IMR-90 (cell line): ENCODE measurements at regions not wholly inside any gene's neighbourhood (a gene's known extent, or its start where the extent isn't known, plus 50 kb on each side); places are given as distances from the start of the nearest gene placed in this dataset.

Experiments used
- BHLHE40 ChIP-seq: fragments of 150-350 bp; IDR thresholded peaks from 2 replicates; pipeline ENCODE4 v1.6.1; 2016; ENCODE audit warnings: mild to moderate bottlenecking, low read depth, low read length
- CTCF ChIP-seq: conservative IDR thresholded peaks from 2 replicates; pipeline ENCODE4 v1.5.1; 2012; ENCODE audit warnings: mild to moderate bottlenecking, low read depth, low read length, improper control_type of control experiment
- MXI1 ChIP-seq: IDR thresholded peaks from 2 replicates; pipeline ENCODE4 v1.6.1; 2012; ENCODE audit warnings: low read depth, mild to moderate bottlenecking, low read length, moderate library complexity, borderline replicate concordance
- POLR2A ChIP-seq: IDR thresholded peaks from 2 replicates; pipeline ENCODE4 v1.6.1; 2012; ENCODE audit warnings: mild to moderate bottlenecking, low read depth, low read length
- USF2 ChIP-seq: fragments of 150-350 bp; IDR thresholded peaks from 2 replicates; pipeline ENCODE4 v1.6.1; 2017; ENCODE audit warnings: mild to moderate bottlenecking, antibody characterized with exemption, low read length, low read depth

GRCh38 chr10:125218967-125219366 is 58.6 kb upstream of the CTBP2 start:
- TF ChIP-seq BHLHE40 (no peak), CTCF (no peak), POLR2A (no peak), MXI1 (no peak), USF2 (no peak)
